NCI-H82 (cell line): ENCODE measurements at regions not wholly inside any gene's neighbourhood (a gene's known extent, or its start where the extent isn't known, plus 50 kb on each side); places are given as distances from the start of the nearest gene placed in this dataset.
"Not testable (repeated sequence)": the region's sequence is repeated elsewhere in the genome, so short reads cannot be mapped to it uniquely, and the experiment has no call there.

ENCODE experiments used
- DNase-seq: peaks from one replicate; lab custom pipeline; 2025; lab: John Stamatoyannopoulos, UW

GRCh38 chr15:89028036-89028435 lies 60.2 kb upstream of the ABHD2 start:
- peak; percentile 97 for DNase-seq

GRCh38 chr15:89030311-89030710 lies 57.9 kb upstream of the ABHD2 start:
- DNase-seq, result no peak

- not testable (repeated sequence) for DNase-seq
Observed at GRCh38 chr15:89031637-89032285, 56.5 kb upstream of the ABHD2 start.

- DNase-seq, result peak; percentile 14
Observed at GRCh38 chr15:89034305-89034704, 54.0 kb upstream of the ABHD2 start.

- no peak for DNase-seq
Observed at GRCh38 chr15:89035150-89035549, 53.1 kb upstream of the ABHD2 start.

- no peak for DNase-seq
Observed at GRCh38 chr15:89035658-89036057, 52.6 kb upstream of the ABHD2 start.

GRCh38 chr15:89038146-89038545 lies 50.1 kb upstream of the ABHD2 start:
- DNase-seq, result no peak
